IMR-90 (cell line): ENCODE measurements at regions not wholly inside any gene's neighbourhood (a gene's known extent, or its start where the extent isn't known, plus 50 kb on each side); places are given as distances from the start of the nearest gene placed in this dataset.

Experiments
- ATAC-seq: fragments of 200-7000 bp; cut with Tn5 transposase; 2 replicates; pipeline ENCODE4 v1.9.1; 2020; ENCODE audit warnings: low read depth, mild to moderate bottlenecking, moderate library complexity
- BruUV-seq: library from RNA; stranded (reverse); fragments of 400-500 nt; replicated peaks from 2 replicates; lab custom pipeline; 2021; lab: Mats Ljungman, UMichigan
- CTCF ChIA-PET: fragments of 300-600 bp; formaldehyde crosslinking; extraction: SDS; loops from one replicate; lab custom pipeline; 2021; ENCODE audit warnings: antibody characterized with exemption; lab: Yijun Ruan, JAX
- POLR2A ChIA-PET: fragments of 300-600 bp; sonication (Branson Sonifier 250); formaldehyde crosslinking; loops from one replicate; lab custom pipeline; 2022; ENCODE audit warnings: antibody characterized with exemption; ENCODE audit not compliant: unreplicated experiment; lab: Charles Lee
- DNase-seq: peaks from one replicate; pipeline ENCODE4 v3.0.0; 2013
- H2AFZ ChIP-seq: replicated peaks from 2 replicates; pipeline ENCODE3; 2013; ENCODE audit warnings: low read length, mild to moderate bottlenecking; ENCODE audit not compliant: poor library complexity
- H2AK5ac ChIP-seq: 2 replicates; pipeline ENCODE4 v1.6.1; 2013; ENCODE audit warnings: low read depth, low read length, inconsistent platforms
- H2AK9ac ChIP-seq: replicated peaks from 2 replicates; pipeline ENCODE3; 2013; ENCODE audit warnings: mild to moderate bottlenecking, low read depth, low read length, moderate library complexity; ENCODE audit not compliant: poor library complexity
- H2BK120ac ChIP-seq: 2 replicates; pipeline ENCODE4 v1.6.1; 2013; ENCODE audit warnings: low read depth, low read length, inconsistent platforms
- H2BK15ac ChIP-seq: 3 replicates; pipeline ENCODE4 v1.6.1; 2013; ENCODE audit warnings: low read depth, low read length, inconsistent platforms
- H2BK20ac ChIP-seq: 2 replicates; pipeline ENCODE4 v1.6.1; 2013; ENCODE audit warnings: low read depth, mild to moderate bottlenecking, inconsistent platforms, low read length, moderate library complexity
- H2BK5ac ChIP-seq: 2 replicates; pipeline ENCODE4 v1.6.1; 2013; ENCODE audit warnings: mild to moderate bottlenecking, low read depth, low read length, inconsistent platforms; ENCODE audit not compliant: poor library complexity, severe bottlenecking
- H3K14ac ChIP-seq: replicated peaks from 2 replicates; pipeline ENCODE4 v1.6.1; 2013; ENCODE audit warnings: low read depth, low read length, inconsistent platforms
- H3K18ac ChIP-seq: 2 replicates; pipeline ENCODE4 v1.6.1; 2013; ENCODE audit warnings: low read depth, low read length, control low read depth
- H3K23ac ChIP-seq: 2 replicates; pipeline ENCODE4 v1.6.1; 2013; ENCODE audit warnings: low read depth, low read length, inconsistent platforms
- H3K27ac ChIP-seq: 2 replicates; pipeline ENCODE4 v1.5.1; 2013; ENCODE audit warnings: mild to moderate bottlenecking, control low read depth, low read length; ENCODE audit not compliant: insufficient read depth
- H3K27me3 ChIP-seq: 2 replicates; pipeline ENCODE4 v1.6.1; 2013; ENCODE audit warnings: low read length; ENCODE audit not compliant: control insufficient read depth, insufficient read depth
- H3K36me3 ChIP-seq: 2 replicates; pipeline ENCODE4 v1.6.1; 2013; ENCODE audit warnings: low read length, mixed read lengths; ENCODE audit not compliant: control insufficient read depth, insufficient read depth
- H3K4ac ChIP-seq: 2 replicates; pipeline ENCODE4 v1.6.1; 2013; ENCODE audit warnings: low read depth, low read length, inconsistent platforms
- H3K4me1 ChIP-seq: 2 replicates; pipeline ENCODE4 v1.6.1; 2013; ENCODE audit warnings: low read length, mixed read lengths; ENCODE audit not compliant: control insufficient read depth, insufficient read depth
- H3K4me2 ChIP-seq: 2 replicates; pipeline ENCODE4 v1.6.1; 2013; ENCODE audit warnings: low read depth, mild to moderate bottlenecking, control low read depth, low read length, moderate library complexity
- H3K4me3 ChIP-seq: 2 replicates; pipeline ENCODE4 v1.5.1; 2013; ENCODE audit warnings: low read depth, mild to moderate bottlenecking, control low read depth, low read length, moderate library complexity; ENCODE audit not compliant: insufficient read depth
- H3K56ac ChIP-seq: 2 replicates; pipeline ENCODE4 v1.6.1; 2013; ENCODE audit warnings: low read length, inconsistent platforms; ENCODE audit not compliant: insufficient read depth; ENCODE audit errors: extremely low read depth
- H3K79me1 ChIP-seq, 2 experiments: 2 replicates each; pipeline ENCODE4 v1.6.1; 2013; ENCODE audit warnings: low read length in 2 of 2, inconsistent platforms in 1 of 2, low read depth in 1 of 2
- H3K9ac ChIP-seq: 2 replicates; pipeline ENCODE4 v1.6.1; 2013; ENCODE audit warnings: low read depth, low read length, control low read depth
- H3K9me1 ChIP-seq: 2 replicates; pipeline ENCODE4 v1.6.1; 2013; ENCODE audit warnings: low read length, inconsistent platforms; ENCODE audit not compliant: insufficient read depth
- H3K9me3 ChIP-seq: 2 replicates; pipeline ENCODE4 v1.6.1; 2013; ENCODE audit warnings: low read length; ENCODE audit not compliant: control insufficient read depth, insufficient read depth
- H4K20me1 ChIP-seq: 2 replicates; pipeline ENCODE4 v1.6.1; 2013; ENCODE audit warnings: low read length, inconsistent platforms; ENCODE audit not compliant: insufficient read depth
- H4K5ac ChIP-seq: 2 replicates; pipeline ENCODE4 v1.6.1; 2013; ENCODE audit warnings: mild to moderate bottlenecking, low read depth, low read length, control low read depth
- H4K8ac ChIP-seq, 2 experiments: 2 replicates each; pipeline ENCODE4 v1.6.1; 2013; ENCODE audit warnings: low read depth in 2 of 2, low read length in 2 of 2, control low read depth in 1 of 2, inconsistent platforms in 1 of 2
- H4K91ac ChIP-seq: 2 replicates; pipeline ENCODE4 v1.6.1; 2013; ENCODE audit warnings: low read depth, low read length, inconsistent platforms; ENCODE audit not compliant: insufficient read depth
- ELK1 ChIP-seq: fragments of 150-350 bp; IDR thresholded peaks from 2 replicates; pipeline ENCODE4 v1.6.1; 2016; ENCODE audit warnings: low read depth, mild to moderate bottlenecking, low read length, moderate library complexity, borderline replicate concordance
- FOS ChIP-seq: fragments of 150-350 bp; IDR thresholded peaks from 2 replicates; pipeline ENCODE4 v1.6.1; 2016; ENCODE audit warnings: low read depth, low read length
- MAFK ChIP-seq: IDR thresholded peaks from 2 replicates; pipeline ENCODE4 v1.6.1; 2012; ENCODE audit warnings: low read depth, low read length, improper control_type of control experiment
- MAZ ChIP-seq: IDR thresholded peaks from 2 replicates; pipeline ENCODE4 v1.6.1; 2012; ENCODE audit warnings: low read depth, mild to moderate bottlenecking, low read length, improper control_type of control experiment, moderate library complexity, borderline replicate concordance
- NFE2L2 ChIP-seq: fragments of 150-350 bp; IDR thresholded peaks from 2 replicates; pipeline ENCODE4 v1.6.1; 2016; ENCODE audit warnings: low read depth, mild to moderate bottlenecking, low read length
- POLR2A ChIP-seq: IDR thresholded peaks from 2 replicates; pipeline ENCODE4 v1.6.1; 2012; ENCODE audit warnings: mild to moderate bottlenecking, low read depth, low read length
- RCOR1 ChIP-seq: IDR thresholded peaks from 2 replicates; pipeline ENCODE4 v1.6.1; 2012; ENCODE audit warnings: mild to moderate bottlenecking, low read length, improper control_type of control experiment; ENCODE audit not compliant: insufficient replicate concordance
- RFX5 ChIP-seq: IDR thresholded peaks from 2 replicates; pipeline ENCODE4 v1.8.0; 2012; ENCODE audit warnings: low read depth, mild to moderate bottlenecking, low read length, moderate library complexity
- WGBS, 2 experiments: methylation state at CpG; one replicate each; pipeline versions ENCODE4 v1.1.5 to v1.1.7; 2013; ENCODE audit warnings: missing lambda C conversion rate in 2 of 2; ENCODE audit not compliant: insufficient read length in 1 of 2; ENCODE audit errors: extremely low coverage in 2 of 2; 5-methylcytosine and 5-hydroxymethylcytosine counted together
- dilution Hi-C: fragments of 300-500 bp; cut with HindIII; formaldehyde crosslinking; loops from one replicate; pipeline ENCODE4 v1.14.3; 2018; ENCODE audit warnings: low sequenced_read_pairs; ENCODE audit not compliant: unreplicated experiment
- in situ Hi-C: fragments of 300-500 bp; cut with MboI; formaldehyde crosslinking; loops from 3 replicates; pipeline ENCODE4 v1.14.3; 2019; ENCODE audit warnings: low sequenced_read_pairs, inconsistent platforms, mixed read lengths
- intact Hi-C: fragments of 100-400 bp; cut with micrococcal nuclease; formaldehyde crosslinking; loops from 2 replicates; pipeline ENCODE4 v1.10.0; 2022
- TF ChIP-seq, protein P1 (sequence below): fragments of 150-350 bp; IDR thresholded peaks from 2 replicates; pipeline ENCODE4 v1.6.1; 2017; ENCODE audit warnings: mild to moderate bottlenecking, antibody characterized with exemption, low read length, low read depth

DNA sequence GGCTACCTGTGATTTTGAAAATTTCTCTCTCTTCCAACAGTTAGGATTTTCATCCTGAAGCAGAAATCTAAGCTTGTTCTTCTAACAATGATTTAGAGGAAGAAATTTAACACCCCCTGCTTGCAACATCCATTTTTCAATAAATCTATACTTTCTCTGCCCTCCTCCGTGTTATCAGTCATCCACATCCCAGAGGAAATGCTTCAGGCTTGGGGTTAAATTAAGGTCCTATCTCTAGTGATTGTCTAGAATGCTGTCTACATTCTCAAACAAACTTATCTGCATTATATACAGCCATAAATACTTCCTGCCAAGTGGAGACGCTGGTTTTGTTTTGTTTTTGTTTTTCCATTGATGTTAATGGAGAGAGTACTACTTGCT lies 371.0 kb downstream of the CSNK1G3 start:
- Histone ChIP-seq H4K5ac (no peak overlapping the region), H3K79me1 (no peaks in the 10 kb centered on the region), H4K91ac (no peak overlapping the region), H4K20me1 (no peaks in the 10 kb centered on the region), H2AK9ac (no peak overlapping the region), H2BK5ac (no peak overlapping the region), H3K27ac (no peak overlapping the region), H3K14ac (no peak overlapping the region), H2BK15ac (no peak overlapping the region), H3K4me3 (no peak overlapping the region), H2AFZ (no peak overlapping the region), H3K4ac (no peak overlapping the region), H3K36me3 (no peaks in the 10 kb centered on the region), H3K9ac (no peak overlapping the region), H3K4me1 (peaks cover 3% of the 10 kb centered on the region; the same call in 1 of the 2 replicates), H3K4me2 (peak overlapping the region; percentile 65), H2AK5ac (no peak overlapping the region), H3K18ac (no peak overlapping the region), H3K23ac (no peak overlapping the region), H2BK20ac (no peak overlapping the region), H3K9me1 (no peaks in the 10 kb centered on the region), H3K27me3 (no peaks in the 10 kb centered on the region), H3K56ac (no peak overlapping the region), H2BK120ac (no peak overlapping the region), H3K9me3 (no peaks in the 10 kb centered on the region), H4K8ac (no peak overlapping the region)
- TF ChIP-seq MAZ = no peak
- no peak for TF ChIP-seq RCOR1
- no peak for TF ChIP-seq MAFK
- no peak for TF ChIP-seq FOS
- TF ChIP-seq, protein P1, sequence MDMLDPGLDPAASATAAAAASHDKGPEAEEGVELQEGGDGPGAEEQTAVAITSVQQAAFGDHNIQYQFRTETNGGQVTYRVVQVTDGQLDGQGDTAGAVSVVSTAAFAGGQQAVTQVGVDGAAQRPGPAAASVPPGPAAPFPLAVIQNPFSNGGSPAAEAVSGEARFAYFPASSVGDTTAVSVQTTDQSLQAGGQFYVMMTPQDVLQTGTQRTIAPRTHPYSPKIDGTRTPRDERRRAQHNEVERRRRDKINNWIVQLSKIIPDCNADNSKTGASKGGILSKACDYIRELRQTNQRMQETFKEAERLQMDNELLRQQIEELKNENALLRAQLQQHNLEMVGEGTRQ = no peak
- no peak for TF ChIP-seq POLR2A
- no peak for TF ChIP-seq NFE2L2
- no peak for TF ChIP-seq RFX5
- TF ChIP-seq ELK1 = no peak
- POLR2A ChIA-PET = no interaction called here
- no CpG with 5 or more reads among the region's 2 CpGs for WGBS, 2 experiments
- in situ Hi-C loops (no loop called here), dilution Hi-C loops (no loop called here), intact Hi-C loops (no loop called here)
- no peak for ATAC-seq
- CTCF ChIA-PET = interaction anchor here (0.7 kb wide), 1 partner anchor 15 kb away, joined by 3 read pairs; no protein-coding TSS in a partner anchor
- BruUV-seq = no TSS peak
- no peak for DNase-seq
